ENCODE measurements at regions not wholly inside any gene's neighbourhood (a gene's known extent, or its start where the extent isn't known, plus 50 kb on each side); places are given as distances from the start of the nearest gene placed in this dataset.

- in situ Hi-C loops (cut with HindIII; ENCODE audit: low pct_unique_long_range_greater_than_20kb, low sequenced_read_pairs) (no loop called here), intact Hi-C loops (cut with micrococcal nuclease; ENCODE audit: unreplicated experiment) (no loop called here)
- H3K36me3 ChIP-seq (ENCODE audit: control insufficient read depth, insufficient read depth, low read length): no peaks in the 10 kb centered on the region
- BruUV-seq (replicated peaks): no TSS peak
- no peak for ATAC-seq
- no peak for DNase-seq (ENCODE audit: low read depth, low spot score)
- ChIA-PET CTCF (no interaction called here), POLR2A (no interaction called here)
- H3K4me1 ChIP-seq (ENCODE audit: control insufficient read depth, insufficient read depth, low read length): no peaks in the 10 kb centered on the region
- TF ChIP-seq CTCF (IDR thresholded peaks at IDR 0.05) (no peak), SIN3A (IDR thresholded peaks at IDR 0.05; ENCODE audit: borderline replicate concordance, insufficient read depth, low read depth, low read length) (no peak), TCF7L2 (IDR thresholded peaks at IDR 0.05; ENCODE audit: low read depth, low read length) (no peak), POLR2AphosphoS5 (IDR thresholded peaks at IDR 0.05; ENCODE audit: low read depth, low read length) (no peak), REST (IDR thresholded peaks at IDR 0.05; ENCODE audit: insufficient read depth in 1 of 2, low read depth in 2 of 2, low read length in 1 of 2) (no peak)
- H3K4me3 ChIP-seq (ENCODE audit: low read depth in 2 of 2, low read length in 2 of 2): no peak overlapping the region
- H3K9me3 ChIP-seq (ENCODE audit: control insufficient read depth, insufficient read depth, low read depth, low read length): no peaks in the 10 kb centered on the region
- no peaks in the 10 kb centered on the region for H3K27me3 ChIP-seq (ENCODE audit: control insufficient read depth, insufficient read depth, low read length)
- no peak overlapping the region for H3K27ac ChIP-seq (ENCODE audit: low read length)
These were observed 360.9 kb downstream of the ARL6IP6 start for GRCh38 chr2:153079315-153079714.

GRCh38 chr2:153077311-153077710 is 358.9 kb downstream of the ARL6IP6 start:
- Histone ChIP-seq H3K36me3 (ENCODE audit: control insufficient read depth, insufficient read depth, low read length) (no peaks in the 10 kb centered on the region), H3K27me3 (ENCODE audit: control insufficient read depth, insufficient read depth, low read length) (no peaks in the 10 kb centered on the region), H3K4me1 (ENCODE audit: control insufficient read depth, insufficient read depth, low read length) (no peaks in the 10 kb centered on the region), H3K4me3 (ENCODE audit: low read depth in 2 of 2, low read length in 2 of 2) (no peak overlapping the region), H3K27ac (ENCODE audit: low read length) (no peak overlapping the region), H3K9me3 (ENCODE audit: control insufficient read depth, insufficient read depth, low read depth, low read length) (no peaks in the 10 kb centered on the region)
- no peak for DNase-seq (ENCODE audit: low read depth, low spot score)
- TF ChIP-seq TCF7L2 (IDR thresholded peaks at IDR 0.05; ENCODE audit: low read depth, low read length) (no peak), REST (IDR thresholded peaks at IDR 0.05; ENCODE audit: insufficient read depth in 1 of 2, low read depth in 2 of 2, low read length in 1 of 2) (no peak), CTCF (IDR thresholded peaks at IDR 0.05) (no peak), POLR2AphosphoS5 (IDR thresholded peaks at IDR 0.05; ENCODE audit: low read depth, low read length) (no peak), SIN3A (IDR thresholded peaks at IDR 0.05; ENCODE audit: borderline replicate concordance, insufficient read depth, low read depth, low read length) (no peak)
- ChIA-PET CTCF (no interaction called here), POLR2A (no interaction called here)
- intact Hi-C loops (cut with micrococcal nuclease; ENCODE audit: unreplicated experiment) (no loop called here), in situ Hi-C loops (cut with HindIII; ENCODE audit: low pct_unique_long_range_greater_than_20kb, low sequenced_read_pairs) (no loop called here)
- no peak for ATAC-seq
- no TSS peak for BruUV-seq (replicated peaks)

Data from Panc1 (cell line).